ENCODE measurements at regions not wholly inside any gene's neighbourhood (a gene's known extent, or its start where the extent isn't known, plus 50 kb on each side); places are given as distances from the start of the nearest gene placed in this dataset.

DNA sequence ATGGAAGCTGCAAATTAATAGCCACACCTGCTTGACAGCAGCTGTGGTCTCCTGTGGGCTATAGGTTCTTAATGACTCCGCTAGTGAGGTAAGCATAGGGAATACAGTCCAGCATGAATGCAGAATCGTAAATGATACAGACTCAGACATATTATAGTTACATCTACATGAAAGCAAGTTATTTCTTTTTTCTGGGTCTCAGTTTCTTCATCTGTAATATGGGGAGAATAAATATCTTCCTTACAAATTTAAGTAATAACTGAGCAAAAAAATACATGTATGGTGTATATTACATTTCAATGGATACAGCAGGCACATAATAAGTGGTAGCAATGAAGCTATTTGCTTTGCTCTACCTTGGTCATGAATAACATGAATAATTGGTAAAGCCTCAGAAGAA is 245.9 kb upstream of the RHOBTB1 start:
- 98 to 99% methylated on average over 2 of the region's 2 CpGs for WGBS, 2 donors
- TF ChIP-seq, protein P1, sequence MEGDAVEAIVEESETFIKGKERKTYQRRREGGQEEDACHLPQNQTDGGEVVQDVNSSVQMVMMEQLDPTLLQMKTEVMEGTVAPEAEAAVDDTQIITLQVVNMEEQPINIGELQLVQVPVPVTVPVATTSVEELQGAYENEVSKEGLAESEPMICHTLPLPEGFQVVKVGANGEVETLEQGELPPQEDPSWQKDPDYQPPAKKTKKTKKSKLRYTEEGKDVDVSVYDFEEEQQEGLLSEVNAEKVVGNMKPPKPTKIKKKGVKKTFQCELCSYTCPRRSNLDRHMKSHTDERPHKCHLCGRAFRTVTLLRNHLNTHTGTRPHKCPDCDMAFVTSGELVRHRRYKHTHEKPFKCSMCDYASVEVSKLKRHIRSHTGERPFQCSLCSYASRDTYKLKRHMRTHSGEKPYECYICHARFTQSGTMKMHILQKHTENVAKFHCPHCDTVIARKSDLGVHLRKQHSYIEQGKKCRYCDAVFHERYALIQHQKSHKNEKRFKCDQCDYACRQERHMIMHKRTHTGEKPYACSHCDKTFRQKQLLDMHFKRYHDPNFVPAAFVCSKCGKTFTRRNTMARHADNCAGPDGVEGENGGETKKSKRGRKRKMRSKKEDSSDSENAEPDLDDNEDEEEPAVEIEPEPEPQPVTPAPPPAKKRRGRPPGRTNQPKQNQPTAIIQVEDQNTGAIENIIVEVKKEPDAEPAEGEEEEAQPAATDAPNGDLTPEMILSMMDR (IDR thresholded peaks at IDR 0.05): no peak
- no peak for FAIRE-seq
- H3K27me3 ChIP-seq: no peaks in the 10 kb centered on the region
- H3K27ac ChIP-seq: no peak overlapping the region
- no peaks in the 10 kb centered on the region for H3K9me3 ChIP-seq
- DNase-seq: no peak
- no peaks in the 10 kb centered on the region for H3K36me3 ChIP-seq
- peaks cover 0 to 3% (median 0%) of the 10 kb centered on the region in 3 donors for H3K4me1 ChIP-seq
- intact Hi-C loops (cut with DNase I): loop anchor here in 1 of 3 donors (10.0 kb wide), 1 partner anchor 45 kb away; no protein-coding TSS in a partner anchor
- H3K4me3 ChIP-seq: no peak overlapping the region
- ATAC-seq: no peak

DNA sequence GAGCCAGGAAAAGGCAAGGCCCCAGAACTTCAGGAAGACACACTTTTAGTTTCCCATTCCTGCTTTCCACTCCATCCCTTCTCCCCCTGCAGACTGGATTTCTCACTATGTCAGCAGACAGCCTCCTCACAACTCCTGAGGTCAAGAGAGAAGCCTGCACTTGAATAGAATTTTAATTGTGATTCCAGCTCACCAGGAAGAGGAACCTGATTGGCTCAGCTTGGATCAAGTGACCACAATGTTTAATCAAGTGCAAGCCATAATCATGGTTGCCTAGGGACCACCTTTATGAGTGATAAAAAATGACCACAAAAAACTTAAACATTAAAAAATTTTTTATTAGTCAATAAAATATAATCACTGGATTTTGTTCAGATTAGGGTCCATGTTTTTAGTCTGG is 244.7 kb upstream of the RHOBTB1 start:
- Histone ChIP-seq H3K27me3 (no peaks in the 10 kb centered on the region), H3K36me3 (no peaks in the 10 kb centered on the region), H3K4me3 (no peak overlapping the region), H3K9me3 (no peaks in the 10 kb centered on the region), H3K27ac (no peak overlapping the region), H3K4me1 (peaks cover 0 to 8% (median 0%) of the 10 kb centered on the region in 3 donors)
- ATAC-seq (no peak), DNase-seq (no peak), FAIRE-seq (no peak)
- intact Hi-C loops (cut with DNase I): no loop called here
- TF ChIP-seq, protein P1 (IDR thresholded peaks at IDR 0.05): no peak

DNA sequence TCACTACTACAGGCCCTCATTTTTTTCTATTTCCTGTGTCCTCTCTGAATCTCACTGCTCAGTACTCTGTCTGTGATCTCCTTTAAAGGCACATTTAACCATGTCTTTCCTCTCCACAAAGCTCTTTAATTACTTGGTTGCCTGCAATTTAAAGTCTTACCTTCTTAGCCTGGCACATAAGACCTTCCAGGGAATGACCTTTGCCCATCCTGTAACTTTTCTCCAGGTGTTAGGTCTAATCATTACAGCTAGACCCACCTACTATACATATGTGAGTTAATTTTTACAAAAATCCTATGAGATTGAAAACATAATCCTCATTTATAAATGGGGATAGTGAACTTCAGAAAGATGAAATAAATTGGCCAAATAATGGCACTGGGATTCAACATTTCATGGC is 244.1 kb upstream of the RHOBTB1 start:
- FAIRE-seq (no peak), ATAC-seq (no peak), DNase-seq (no peak)
- no peaks in the 10 kb centered on the region for H3K9me3 ChIP-seq
- TF ChIP-seq, protein P1 (IDR thresholded peaks at IDR 0.05): no peak
- no peak overlapping the region for H3K27ac ChIP-seq
- no peaks in the 10 kb centered on the region for H3K36me3 ChIP-seq
- H3K4me1 ChIP-seq: peaks cover 0 to 8% (median 0%) of the 10 kb centered on the region in 3 donors
- intact Hi-C loops (cut with DNase I): no loop called here
- H3K4me3 ChIP-seq: no peak overlapping the region
- H3K27me3 ChIP-seq: no peaks in the 10 kb centered on the region

- 77 to 94% methylated on average over 1 of the region's 1 CpG for WGBS, 2 donors
- DNase-seq (no peak), FAIRE-seq (no peak), ATAC-seq (no peak)
- TF ChIP-seq, protein P1 (IDR thresholded peaks at IDR 0.05): no peak
- no peaks in the 10 kb centered on the region for H3K9me3 ChIP-seq
- H3K4me1 ChIP-seq: peaks cover 0 to 8% (median 0%) of the 10 kb centered on the region in 3 donors
- no peak overlapping the region for H3K27ac ChIP-seq
- H3K36me3 ChIP-seq: no peaks in the 10 kb centered on the region
- H3K27me3 ChIP-seq: no peaks in the 10 kb centered on the region
- no peak overlapping the region for H3K4me3 ChIP-seq
- intact Hi-C loops (cut with DNase I): no loop called here
Observed at GRCh38 chr10:61187601-61188000, 243.6 kb upstream of the RHOBTB1 start.

- H3K27me3 ChIP-seq: no peaks in the 10 kb centered on the region
- peaks cover 0 to 8% (median 0%) of the 10 kb centered on the region in 3 donors for H3K4me1 ChIP-seq
- no peak overlapping the region for H3K4me3 ChIP-seq
- ATAC-seq (no peak), DNase-seq (no peak), FAIRE-seq (no peak)
- H3K27ac ChIP-seq: no peak overlapping the region
- WGBS, 2 donors: 92 to 97% methylated on average over 8 of the region's 8 CpGs
- TF ChIP-seq, protein P1 (IDR thresholded peaks at IDR 0.05): no peak
- H3K9me3 ChIP-seq: no peaks in the 10 kb centered on the region
- intact Hi-C loops (cut with DNase I): no loop called here
- no peaks in the 10 kb centered on the region for H3K36me3 ChIP-seq
Observed at GRCh38 chr10:61186408-61186807, 242.4 kb upstream of the RHOBTB1 start.
